ENCODE measurements at regions not wholly inside any gene's neighbourhood (a gene's known extent, or its start where the extent isn't known, plus 50 kb on each side); places are given as distances from the start of the nearest gene placed in this dataset.
"Not testable (repeated sequence)": the region's sequence is repeated elsewhere in the genome, so short reads cannot be mapped to it uniquely, and the experiment has no call there.

DNA sequence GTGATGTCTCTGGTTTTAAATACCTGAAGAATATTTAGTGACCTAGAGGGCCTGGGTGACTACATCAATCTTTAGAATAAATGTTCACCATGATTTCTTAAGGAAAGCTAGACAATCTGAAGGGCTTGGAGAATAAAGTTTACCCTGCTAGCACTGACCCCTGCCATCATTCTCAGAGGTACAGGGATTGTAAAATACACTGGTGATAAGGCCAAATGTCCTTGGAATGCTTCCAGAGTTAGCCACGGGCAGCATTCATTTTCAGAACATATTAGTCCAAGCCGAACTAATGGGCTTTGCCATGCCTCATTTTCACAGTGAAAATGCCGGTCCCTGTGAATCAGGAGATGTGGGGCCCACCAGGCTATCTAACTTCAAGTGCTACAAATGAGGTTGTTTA is 1381.7 kb upstream of the SEL1L start:
- DNase-seq (ENCODE audit: low read depth in 2 of 2), result no peak

GRCh38 chr14:82935691-82936090 is 1402.0 kb upstream of the SEL1L start:
- no peak for DNase-seq (ENCODE audit: low read depth in 2 of 2)

DNA sequence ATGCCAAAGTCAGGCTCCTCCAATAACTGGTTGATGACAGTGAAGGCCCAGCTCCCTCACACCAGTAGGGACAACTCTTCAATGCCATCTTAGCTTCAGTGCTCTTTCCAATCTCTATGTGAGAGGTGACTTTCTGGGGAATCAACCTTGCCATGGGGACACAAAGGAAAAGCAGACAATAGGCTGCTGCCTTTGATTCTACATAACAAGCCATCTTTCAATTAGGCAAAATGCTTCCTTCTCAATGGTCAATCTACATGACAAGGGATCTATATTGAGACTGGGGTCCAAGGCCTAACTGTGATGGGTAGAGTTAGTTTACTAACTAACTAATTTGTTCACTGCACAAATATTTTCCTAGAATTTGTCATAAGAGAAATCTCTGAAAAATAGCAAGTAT is 1417.5 kb upstream of the SEL1L start:
- DNase-seq (ENCODE audit: low read depth in 2 of 2), result no peak

- no peak for DNase-seq (ENCODE audit: low read depth in 2 of 2)
These were observed 1430.1 kb upstream of the SEL1L start for GRCh38 chr14:82963756-82964155.

DNA sequence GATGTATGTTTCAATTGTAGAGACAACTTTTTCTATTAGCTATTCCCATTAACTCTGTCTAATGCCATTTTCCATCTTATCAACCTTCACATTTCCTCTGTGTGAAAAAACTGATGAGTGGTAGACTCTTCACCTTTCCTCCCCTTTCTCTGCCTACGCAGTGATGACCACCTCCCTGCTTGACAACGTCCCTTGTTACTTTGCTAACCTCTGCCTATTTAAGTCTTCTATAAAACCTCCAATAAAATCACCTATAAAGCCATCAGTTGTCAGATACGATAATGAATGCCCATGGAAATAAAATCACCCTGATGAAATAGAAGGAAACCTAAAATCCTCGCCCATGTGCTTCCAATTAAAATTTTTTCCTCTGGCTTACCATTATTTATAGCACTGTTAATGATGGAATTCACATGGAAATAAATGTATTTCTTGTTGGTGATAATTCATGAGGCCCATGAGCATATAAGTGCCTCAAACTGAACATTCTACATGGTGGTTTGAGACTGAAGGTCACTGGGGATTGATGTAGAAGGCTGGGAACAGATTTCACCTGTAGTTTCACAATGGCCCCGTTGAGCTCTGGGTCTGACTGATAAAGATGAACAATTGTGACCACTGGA is 1454.0 kb upstream of the SEL1L start:
- no peak for DNase-seq (ENCODE audit: low read depth in 2 of 2)

DNA sequence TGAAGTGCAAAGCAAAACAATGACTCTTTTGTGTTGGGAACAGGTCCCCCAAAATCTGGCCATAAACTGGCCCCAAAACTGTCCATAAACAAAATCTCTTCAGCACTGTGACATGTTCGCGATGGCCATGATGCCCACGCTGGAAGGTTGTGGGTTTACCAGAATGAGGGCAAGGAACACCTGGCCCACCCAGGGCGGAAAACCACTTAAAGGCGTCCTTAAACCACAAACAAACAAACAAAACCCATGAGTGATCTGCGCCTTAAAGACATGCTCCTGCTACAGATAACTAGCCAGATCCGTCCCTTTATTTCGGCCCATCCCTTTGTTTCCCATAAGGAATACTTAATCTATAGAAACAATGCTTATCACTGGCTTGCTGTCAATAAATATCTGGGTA is 1460.9 kb upstream of the SEL1L start:
- not testable (repeated sequence) for DNase-seq (ENCODE audit: low read depth in 2 of 2)

DNA sequence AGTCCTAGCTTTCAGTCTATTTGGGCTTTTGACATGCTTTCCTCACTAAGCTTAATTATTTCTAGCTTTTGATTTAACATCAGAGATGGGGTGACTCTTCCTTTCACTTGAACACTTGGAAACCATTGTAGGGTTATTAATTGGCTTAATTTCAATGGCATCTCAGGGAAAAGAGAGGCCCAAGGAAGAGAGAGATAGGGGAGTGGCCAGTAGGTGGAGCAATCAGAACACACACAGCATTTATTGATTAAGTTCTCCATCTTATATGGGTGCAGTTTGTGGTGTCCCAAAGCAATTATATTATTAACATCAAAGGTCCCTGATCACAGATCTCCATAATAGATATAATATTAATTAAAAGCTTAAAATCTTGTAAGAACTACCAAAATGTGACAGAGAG is 1466.1 kb upstream of the SEL1L start:
- no peak for DNase-seq (ENCODE audit: low read depth in 2 of 2)

DNA sequence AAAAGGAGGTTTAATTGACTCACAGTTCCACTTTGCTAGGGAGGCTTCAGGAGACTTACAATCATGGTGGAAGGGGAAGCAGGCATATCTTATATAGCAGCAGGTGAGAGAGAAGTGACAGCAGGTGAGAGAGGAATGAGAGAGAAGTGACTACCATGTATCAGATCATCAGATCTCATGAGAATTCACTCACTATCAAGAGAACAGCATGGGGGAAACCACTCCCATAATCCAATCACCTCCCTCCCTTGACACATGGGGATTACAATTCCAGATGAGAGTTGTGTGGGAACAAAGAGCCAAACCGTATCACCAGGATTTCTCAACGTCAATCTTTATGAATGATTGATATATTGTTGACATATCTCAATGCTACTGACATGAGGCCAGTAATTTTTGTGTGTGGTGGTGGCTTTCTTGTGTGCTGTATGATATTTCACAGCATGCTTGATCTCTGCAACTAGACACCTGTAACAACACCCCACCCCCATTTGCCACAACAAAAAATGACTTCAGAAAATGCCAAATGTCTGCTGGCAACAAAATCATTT is 1470.9 kb upstream of the SEL1L start:
- no peak for DNase-seq (ENCODE audit: low read depth in 2 of 2)

GRCh38 chr14:83006121-83006670 is 1472.5 kb upstream of the SEL1L start:
- DNase-seq (ENCODE audit: low read depth in 2 of 2), result no peak

DNA sequence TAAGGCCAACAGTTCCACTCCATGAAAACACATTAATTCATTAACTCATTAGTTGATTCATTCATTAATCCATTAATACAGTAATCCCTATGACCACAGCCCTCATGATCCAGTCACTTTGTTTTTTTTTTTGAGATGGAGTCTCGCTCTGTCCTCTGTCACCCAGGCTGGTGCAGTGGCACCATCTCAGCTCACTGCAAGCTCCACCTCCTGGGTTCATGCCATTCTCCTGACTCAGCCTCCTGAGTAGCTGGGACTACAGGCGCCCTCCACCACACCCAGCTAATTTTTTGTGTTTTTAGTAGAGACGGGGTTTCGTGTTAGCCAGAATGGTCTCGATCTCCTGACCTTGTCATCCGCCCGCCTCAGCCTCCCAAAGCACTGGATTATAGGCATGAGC is 1473.4 kb upstream of the SEL1L start:
- not testable (repeated sequence) for DNase-seq (ENCODE audit: low read depth in 2 of 2)

DNA sequence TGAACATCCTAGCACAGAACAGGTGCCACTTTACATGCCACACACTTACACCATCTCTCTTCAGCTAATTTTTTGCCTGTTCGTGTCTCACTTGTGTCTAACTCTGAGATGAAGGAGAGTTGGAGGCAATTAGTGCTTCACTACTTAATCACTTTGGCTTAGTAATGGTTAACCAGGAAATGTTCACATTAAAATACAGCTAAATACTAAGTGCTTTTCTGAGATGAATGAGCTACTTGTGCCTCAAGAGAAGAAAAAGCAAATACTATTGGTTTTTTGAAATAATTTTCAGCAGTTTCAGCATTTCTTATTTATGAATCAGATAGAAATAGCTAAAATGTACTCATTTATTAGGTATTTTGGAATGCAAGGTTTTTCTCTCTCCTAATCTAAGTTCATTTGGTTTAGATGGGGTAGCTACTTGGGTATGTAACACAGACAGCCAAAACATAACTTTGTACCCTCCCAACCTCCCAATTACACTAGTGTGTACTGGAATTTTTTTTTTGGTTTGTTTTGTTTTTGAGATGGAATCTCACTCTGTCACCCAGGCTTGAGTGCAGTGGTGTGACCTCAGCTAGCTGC is 1474.1 kb upstream of the SEL1L start:
- DNase-seq (ENCODE audit: low read depth in 2 of 2), result no peak

GRCh38 chr14:83017296-83017695 is 1483.6 kb upstream of the SEL1L start:
- DNase-seq (ENCODE audit: low read depth in 2 of 2), result no peak

GRCh38 chr14:83019744-83020414 is 1486.2 kb upstream of the SEL1L start:
- DNase-seq (ENCODE audit: low read depth in 2 of 2), result no peak

DNA sequence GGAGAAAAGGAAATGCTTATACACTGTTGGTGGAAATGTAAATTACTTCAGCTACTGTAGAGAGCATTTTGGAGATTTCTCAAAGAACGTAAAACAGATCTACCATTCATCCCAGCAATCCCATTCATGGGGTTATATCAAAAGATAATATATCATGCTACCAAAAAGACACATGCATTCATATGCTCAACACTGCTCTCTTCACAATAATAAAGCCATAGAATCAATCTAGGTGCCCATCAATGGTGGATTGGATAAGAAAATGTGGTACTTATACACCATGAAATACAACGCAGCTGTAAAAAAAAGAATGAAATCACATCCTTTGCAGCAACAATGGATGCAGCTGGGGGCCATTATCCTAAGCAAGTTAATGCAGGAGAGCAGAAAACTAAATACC is 1487.7 kb upstream of the SEL1L start:
- no peak for DNase-seq (ENCODE audit: low read depth in 2 of 2)

DNA sequence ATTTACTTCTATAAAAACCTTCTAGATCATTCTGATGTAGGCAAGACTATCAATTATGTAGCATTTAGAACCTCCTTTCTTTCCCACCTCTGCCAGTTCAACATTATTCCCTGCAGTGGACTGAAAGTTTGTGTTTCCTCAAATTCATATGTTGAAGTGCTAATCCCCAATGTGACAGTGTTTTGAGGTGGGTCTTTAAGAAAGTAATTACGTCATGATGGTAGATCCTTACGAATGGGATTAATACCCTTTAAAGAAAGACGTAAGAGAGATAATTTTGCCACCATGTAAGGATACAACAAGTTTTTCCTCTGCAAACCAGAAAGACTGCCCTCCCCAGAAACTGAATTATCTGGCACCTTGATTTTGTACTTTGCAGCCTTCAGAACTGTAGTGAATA is 1489.7 kb upstream of the SEL1L start:
- no peak for DNase-seq (ENCODE audit: low read depth in 2 of 2)

DNA sequence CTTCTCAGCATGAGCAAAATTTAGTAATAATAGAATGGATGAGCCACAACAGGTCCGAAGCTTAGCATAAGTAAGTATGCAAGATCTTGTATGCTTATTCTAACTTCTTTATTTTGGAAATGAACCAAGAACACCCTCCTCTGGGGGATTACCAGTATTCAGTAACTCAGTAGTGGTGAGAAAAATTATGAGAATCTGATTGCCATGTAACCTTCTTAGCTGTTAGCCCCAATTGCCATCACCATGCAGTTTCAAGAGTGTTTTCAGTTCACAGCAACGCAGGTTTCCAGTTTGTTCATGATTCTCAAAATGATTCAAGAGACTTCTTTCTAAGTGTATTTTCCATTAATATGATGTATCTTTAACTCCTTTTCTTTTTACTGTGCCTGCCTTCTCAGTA is 1507.6 kb upstream of the SEL1L start:
- DNase-seq (ENCODE audit: low read depth in 2 of 2), result no peak

- DNase-seq (ENCODE audit: low read depth in 2 of 2), result no peak
These were observed 1509.2 kb upstream of the SEL1L start for GRCh38 chr14:83042858-83043257.

DNA sequence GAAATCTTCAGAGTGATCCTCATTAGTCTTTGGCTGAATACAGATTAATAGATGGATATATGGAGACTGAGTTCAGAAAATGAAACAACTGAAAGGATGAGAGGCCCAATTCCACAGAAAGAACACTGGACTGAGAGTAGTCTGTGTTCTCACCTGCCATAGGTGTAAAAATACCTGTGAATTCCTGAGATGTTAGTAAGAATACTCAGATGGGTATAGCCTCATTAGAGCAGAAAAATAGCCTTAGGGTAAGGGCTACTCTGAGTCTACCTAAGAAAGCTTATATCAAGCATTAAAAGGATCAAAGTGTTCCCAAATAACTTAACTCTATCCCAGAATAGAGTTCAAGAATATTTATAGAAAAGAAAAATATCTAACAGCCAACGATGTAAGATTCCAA is 1510.3 kb upstream of the SEL1L start:
- no peak for DNase-seq (ENCODE audit: low read depth in 2 of 2)

- DNase-seq (ENCODE audit: low read depth in 2 of 2), result no peak
These were observed 1513.6 kb upstream of the SEL1L start for GRCh38 chr14:83047059-83047830.

GRCh38 chr14:83053022-83053710 is 1519.5 kb upstream of the SEL1L start:
- no peak for DNase-seq (ENCODE audit: low read depth in 2 of 2)

- DNase-seq (ENCODE audit: low read depth in 2 of 2), result no peak
These were observed 1524.4 kb upstream of the SEL1L start for GRCh38 chr14:83058068-83058467.

All from stimulated activated CD4-positive, alpha-beta T cell treated with anti-CD3 and anti-CD28 coated beads, Interleukin-1b, Interleukin-23, amount 100 ng/mL, for 4 hours (primary cell).